ENCODE measurements at regions not wholly inside any gene's neighbourhood (a gene's known extent, or its start where the extent isn't known, plus 50 kb on each side); places are given as distances from the start of the nearest gene placed in this dataset.

DNA sequence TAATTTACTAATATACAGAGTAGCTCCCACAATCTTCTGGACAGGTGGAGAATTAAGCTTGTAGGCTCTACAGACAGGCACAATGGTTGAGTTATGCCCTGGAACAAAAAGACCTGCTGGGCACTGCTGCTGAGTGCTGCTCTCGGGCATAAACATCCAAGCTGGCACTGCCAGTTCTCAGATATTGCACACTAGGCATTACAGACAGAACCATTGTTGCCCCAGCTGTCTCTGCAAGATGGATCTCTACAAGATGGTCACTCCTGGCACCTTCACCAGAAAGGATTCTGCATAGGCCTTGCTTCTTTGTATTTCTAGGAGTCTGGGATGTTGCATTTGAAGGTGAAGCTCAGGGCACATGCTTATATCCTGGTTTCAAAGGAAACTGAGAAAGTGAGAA lies 527.1 kb downstream of the STIM2 start:
- no peak for DNase-seq
- Histone ChIP-seq H3K4me3 (no peak overlapping the region), H3K27ac (no peak overlapping the region), H3K27me3 (no peaks in the 10 kb centered on the region), H3K36me3 (no peaks in the 10 kb centered on the region), H3K4me1 (no peaks in the 10 kb centered on the region), H3K9me3 (no peaks in the 10 kb centered on the region)
- TF ChIP-seq POLR2A (IDR thresholded peaks at IDR 0.05) (no peak), CTCF (IDR thresholded peaks at IDR 0.05) (no peak)

DNA sequence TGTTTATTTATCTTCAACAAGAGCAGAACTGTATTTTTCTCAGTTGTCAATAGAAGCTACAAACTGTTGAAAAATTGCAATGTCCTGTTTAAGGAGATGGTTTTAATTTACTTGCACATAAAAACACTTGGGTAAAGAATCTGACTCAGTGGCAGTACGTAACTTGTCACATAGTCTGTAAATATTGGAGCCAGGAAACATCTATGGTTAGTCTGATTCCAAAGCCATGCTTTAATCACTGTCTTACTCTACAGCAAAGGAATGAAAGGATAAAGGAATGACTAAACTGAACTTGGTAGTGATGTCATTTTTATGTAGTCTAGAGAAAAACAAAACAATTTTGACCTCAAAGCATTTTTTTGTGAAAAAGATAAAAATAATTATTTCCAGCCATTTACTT lies 537.2 kb downstream of the STIM2 start:
- H3K27ac ChIP-seq = no peak overlapping the region
- H3K36me3 ChIP-seq = no peaks in the 10 kb centered on the region
- TF ChIP-seq POLR2A (IDR thresholded peaks at IDR 0.05) = no peak
- TF ChIP-seq CTCF (IDR thresholded peaks at IDR 0.05) = no peak
- no peaks in the 10 kb centered on the region for H3K9me3 ChIP-seq
- no peaks in the 10 kb centered on the region for H3K27me3 ChIP-seq
- DNase-seq = no peak
- no peak overlapping the region for H3K4me3 ChIP-seq
- no peaks in the 10 kb centered on the region for H3K4me1 ChIP-seq

GRCh38 chr4:27398631-27399310 lies 538.1 kb downstream of the STIM2 start:
- DNase-seq = no peak
- H3K4me1 ChIP-seq = no peaks in the 10 kb centered on the region
- H3K36me3 ChIP-seq = no peaks in the 10 kb centered on the region
- TF ChIP-seq CTCF (IDR thresholded peaks at IDR 0.05) (no peak), POLR2A (IDR thresholded peaks at IDR 0.05) (no peak)
- H3K9me3 ChIP-seq = no peaks in the 10 kb centered on the region
- no peaks in the 10 kb centered on the region for H3K27me3 ChIP-seq
- H3K27ac ChIP-seq = no peak overlapping the region
- H3K4me3 ChIP-seq = no peak overlapping the region

DNA sequence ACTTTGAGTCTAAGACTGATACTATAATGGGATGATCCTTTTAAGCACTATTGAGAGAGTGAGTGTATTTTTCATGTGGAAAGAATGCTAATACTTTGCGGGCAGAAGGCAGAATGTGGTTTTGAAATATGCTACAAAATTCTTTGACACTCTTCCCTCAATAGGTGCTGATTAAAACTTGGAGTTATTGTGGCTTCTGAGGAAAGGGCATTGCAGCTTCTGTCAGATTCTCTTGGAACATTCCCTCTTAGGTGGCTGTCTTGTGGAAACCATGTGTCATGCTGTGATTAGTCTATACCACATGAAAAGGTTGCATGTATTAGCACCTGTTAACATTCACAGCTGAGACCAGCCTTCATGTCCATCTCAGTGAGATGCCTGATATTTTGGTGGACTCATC lies 547.0 kb downstream of the STIM2 start:
- Histone ChIP-seq H3K9me3 (no peaks in the 10 kb centered on the region), H3K4me3 (no peak overlapping the region), H3K36me3 (no peaks in the 10 kb centered on the region), H3K27ac (no peak overlapping the region), H3K27me3 (no peaks in the 10 kb centered on the region), H3K4me1 (no peaks in the 10 kb centered on the region)
- TF ChIP-seq POLR2A (IDR thresholded peaks at IDR 0.05) = no peak
- TF ChIP-seq CTCF (IDR thresholded peaks at IDR 0.05) = no peak
- DNase-seq = no peak

- no peaks in the 10 kb centered on the region for H3K27me3 ChIP-seq
- no peak for TF ChIP-seq CTCF (IDR thresholded peaks at IDR 0.05)
- no peak for TF ChIP-seq POLR2A (IDR thresholded peaks at IDR 0.05)
- H3K9me3 ChIP-seq = no peaks in the 10 kb centered on the region
- H3K4me1 ChIP-seq = no peaks in the 10 kb centered on the region
- H3K4me3 ChIP-seq = no peak overlapping the region
- H3K36me3 ChIP-seq = no peaks in the 10 kb centered on the region
- no peak for DNase-seq
- H3K27ac ChIP-seq = no peak overlapping the region
Measured at GRCh38 chr4:27412613-27413012, 552.0 kb downstream of the STIM2 start.
